Liver (tissue), 8 donors: ENCODE measurements at regions not wholly inside any gene's neighbourhood (a gene's known extent, or its start where the extent isn't known, plus 50 kb on each side); places are given as distances from the start of the nearest gene placed in this dataset.

Source experiments
- DNase-seq: peaks from one replicate; pipeline ENCODE4 v3.0.0-alpha.2; 2017; ENCODE audit warnings: low spot score
- H3K27ac ChIP-seq, 2 donors: one replicate each; pipeline ENCODE4 v1.7.0; 2013; ENCODE audit warnings: inconsistent platforms in 2 of 2, low read length in 2 of 2, control low read depth in 1 of 2, low read depth in 1 of 2, mild to moderate bottlenecking in 1 of 2
- H3K27me3 ChIP-seq, 4 donors: one replicate each; pipeline versions ENCODE4 v1.6.1 to v1.7.0; 2013; ENCODE audit warnings: low read length in 3 of 4, inconsistent platforms in 1 of 4, mild to moderate bottlenecking in 1 of 4, moderate library complexity in 1 of 4; ENCODE audit not compliant: control insufficient read depth in 4 of 4, insufficient read depth in 4 of 4
- H3K36me3 ChIP-seq, 4 donors: one replicate each; pipeline versions ENCODE4 v1.6.1 to v1.7.0; 2013; ENCODE audit warnings: low read length in 3 of 4, mild to moderate bottlenecking in 3 of 4, low read depth in 1 of 4, moderate library complexity in 1 of 4; ENCODE audit not compliant: control insufficient read depth in 4 of 4, insufficient read depth in 3 of 4
- H3K4me1 ChIP-seq, 4 donors: one replicate each; pipeline versions ENCODE4 v1.6.1 to v1.7.0; 2013; ENCODE audit warnings: low read length in 3 of 4, mild to moderate bottlenecking in 3 of 4, moderate library complexity in 1 of 4; ENCODE audit not compliant: control insufficient read depth in 4 of 4, insufficient read depth in 4 of 4
- H3K4me3 ChIP-seq, 3 donors: one replicate each; pipeline versions ENCODE4 v1.6.1 to v1.7.0; 2013; ENCODE audit warnings: low read length in 3 of 3, control low read depth in 1 of 3, low read depth in 1 of 3, mild to moderate bottlenecking in 1 of 3
- H3K9ac ChIP-seq, 2 donors: one replicate each; pipeline ENCODE4 v1.7.0; 2013; ENCODE audit warnings: low read length in 2 of 2, mild to moderate bottlenecking in 2 of 2, moderate library complexity in 2 of 2, control low read depth in 1 of 2, low read depth in 1 of 2
- H3K9me3 ChIP-seq, 4 donors: one replicate each; pipeline versions ENCODE4 v1.6.1 to v1.7.0; 2013; ENCODE audit warnings: low read length in 3 of 4; ENCODE audit not compliant: control insufficient read depth in 4 of 4
- EGR1 ChIP-seq, 2 donors: IDR thresholded peaks; 2 replicates each; pipeline ENCODE4 v1.6.1; 2016 to 2018; ENCODE audit warnings: antibody characterized with exemption in 2 of 2, low read depth in 2 of 2
- FOXA1 ChIP-seq: IDR thresholded peaks from 2 replicates; pipeline ENCODE4 v1.6.1; 2016; ENCODE audit warnings: antibody characterized with exemption
- FOXA2 ChIP-seq: IDR thresholded peaks from 2 replicates; pipeline ENCODE4 v1.6.1; 2016; ENCODE audit warnings: antibody characterized with exemption
- GABPA ChIP-seq, 2 donors: IDR thresholded peaks in 1 of 2; conservative IDR thresholded peaks in 1 of 2; 2 replicates each; pipeline ENCODE4 v1.6.1; 2016; ENCODE audit warnings: antibody characterized with exemption in 2 of 2, mild to moderate bottlenecking in 1 of 2, moderate library complexity in 1 of 2
- HNF4A ChIP-seq, 2 donors: conservative IDR thresholded peaks; 2 replicates each; pipeline ENCODE4 v1.6.1; 2016; ENCODE audit warnings: antibody characterized with exemption in 2 of 2, mild to moderate bottlenecking in 2 of 2
- HNF4G ChIP-seq: IDR thresholded peaks from 2 replicates; pipeline ENCODE4 v1.6.1; 2016; ENCODE audit warnings: antibody characterized with exemption
- JUND ChIP-seq, 2 donors: IDR thresholded peaks; 2 replicates each; pipeline ENCODE4 v1.6.1; 2016; ENCODE audit warnings: antibody characterized with exemption in 2 of 2
- NR2F2 ChIP-seq: IDR thresholded peaks from 2 replicates; pipeline ENCODE4 v1.6.1; 2016; ENCODE audit warnings: antibody characterized with exemption
- RAD21 ChIP-seq, 2 donors: IDR thresholded peaks; 2 replicates each; pipeline ENCODE4 v1.6.1; 2016; ENCODE audit warnings: antibody characterized with exemption in 2 of 2, mild to moderate bottlenecking in 2 of 2
- RXRA ChIP-seq, 2 donors: IDR thresholded peaks; 2 replicates each; pipeline ENCODE4 v1.6.1; 2017 to 2018; ENCODE audit warnings: antibody characterized with exemption in 2 of 2, mild to moderate bottlenecking in 1 of 2
- SP1 ChIP-seq: IDR thresholded peaks from 2 replicates; pipeline ENCODE4 v1.6.1; 2018; ENCODE audit warnings: antibody characterized with exemption, mild to moderate bottlenecking
- TAF1 ChIP-seq: conservative IDR thresholded peaks from 2 replicates; pipeline ENCODE4 v1.6.1; 2016; ENCODE audit warnings: antibody characterized with exemption, mild to moderate bottlenecking
- YY1 ChIP-seq: IDR thresholded peaks from 2 replicates; pipeline ENCODE4 v1.6.1; 2016; ENCODE audit warnings: antibody characterized with exemption, mild to moderate bottlenecking
- ZBTB33 ChIP-seq: IDR thresholded peaks from 2 replicates; pipeline ENCODE4 v1.6.1; 2016; ENCODE audit warnings: antibody characterized with exemption
- WGBS: extraction: QIAGEN DNeasy Blood & Tissue Kit; methylation state at CpG from one replicate; pipeline ENCODE4 v1.1.7; 2013; 5-methylcytosine and 5-hydroxymethylcytosine counted together
- TF ChIP-seq, protein P1 (sequence below): IDR thresholded peaks from 2 replicates; pipeline ENCODE4 v1.6.1; 2016; ENCODE audit warnings: antibody characterized with exemption
- TF ChIP-seq, protein P2 (sequence below): IDR thresholded peaks from 2 replicates; pipeline ENCODE4 v1.6.1; 2016; ENCODE audit warnings: antibody characterized with exemption, mild to moderate bottlenecking
- TF ChIP-seq, protein P3 (sequence below): IDR thresholded peaks from 2 replicates; pipeline ENCODE4 v1.6.1; 2016; ENCODE audit warnings: antibody characterized with exemption
- TF ChIP-seq, protein P4 (sequence below): fragments of 150-350 bp; IDR thresholded peaks from 2 replicates; pipeline ENCODE4 v1.5.1; 2017; ENCODE audit warnings: improper control_type of control experiment, low read depth, low read length; ENCODE audit not compliant: missing input control
- donor health status: healthy.
- donor health status: healthy.
- donor health status: healthy.
- donor health status: healthy.
- donor health status: healthy.

- no peak for TF ChIP-seq YY1
- no peak for TF ChIP-seq ZBTB33
- TF ChIP-seq FOXA1, result no peak
Observed at GRCh38 chr2:155281907-155282306, 583.4 kb downstream of the KCNJ3 start (continued).

- Histone ChIP-seq H3K9me3 (peaks cover 0 to 2% (median 0%) of the 10 kb centered on the region in 4 donors), H3K36me3 (no peaks in the 10 kb centered on the region), H3K4me3 (no peak overlapping the region), H3K4me1 (no peaks in the 10 kb centered on the region), H3K27ac (no peak overlapping the region), H3K27me3 (no peaks in the 10 kb centered on the region), H3K9ac (no peak overlapping the region)
- TF ChIP-seq TAF1 (no peak), FOXA1 (no peak), FOXA2 (no peak), HNF4G (no peak), EGR1 (IDR thresholded peaks at IDR 0.05; ENCODE audit: low read depth in 2 of 2) (no peak), HNF4A (conservative IDR thresholded peaks at IDR 0.05) (no peak), YY1 (no peak), JUND (IDR thresholded peaks at IDR 0.05) (no peak), SP1 (no peak), RAD21 (IDR thresholded peaks at IDR 0.05) (no peak), NR2F2 (no peak), RXRA (IDR thresholded peaks at IDR 0.05) (no peak), ZBTB33 (no peak), GABPA (IDR thresholded peaks at IDR 0.05 in 1 of 2, conservative IDR thresholded peaks at IDR 0.05 in 1 of 2) (no peak)
- TF ChIP-seq, protein P1, sequence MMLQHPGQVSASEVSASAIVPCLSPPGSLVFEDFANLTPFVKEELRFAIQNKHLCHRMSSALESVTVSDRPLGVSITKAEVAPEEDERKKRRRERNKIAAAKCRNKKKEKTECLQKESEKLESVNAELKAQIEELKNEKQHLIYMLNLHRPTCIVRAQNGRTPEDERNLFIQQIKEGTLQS, result no peak
- TF ChIP-seq, protein P2, sequence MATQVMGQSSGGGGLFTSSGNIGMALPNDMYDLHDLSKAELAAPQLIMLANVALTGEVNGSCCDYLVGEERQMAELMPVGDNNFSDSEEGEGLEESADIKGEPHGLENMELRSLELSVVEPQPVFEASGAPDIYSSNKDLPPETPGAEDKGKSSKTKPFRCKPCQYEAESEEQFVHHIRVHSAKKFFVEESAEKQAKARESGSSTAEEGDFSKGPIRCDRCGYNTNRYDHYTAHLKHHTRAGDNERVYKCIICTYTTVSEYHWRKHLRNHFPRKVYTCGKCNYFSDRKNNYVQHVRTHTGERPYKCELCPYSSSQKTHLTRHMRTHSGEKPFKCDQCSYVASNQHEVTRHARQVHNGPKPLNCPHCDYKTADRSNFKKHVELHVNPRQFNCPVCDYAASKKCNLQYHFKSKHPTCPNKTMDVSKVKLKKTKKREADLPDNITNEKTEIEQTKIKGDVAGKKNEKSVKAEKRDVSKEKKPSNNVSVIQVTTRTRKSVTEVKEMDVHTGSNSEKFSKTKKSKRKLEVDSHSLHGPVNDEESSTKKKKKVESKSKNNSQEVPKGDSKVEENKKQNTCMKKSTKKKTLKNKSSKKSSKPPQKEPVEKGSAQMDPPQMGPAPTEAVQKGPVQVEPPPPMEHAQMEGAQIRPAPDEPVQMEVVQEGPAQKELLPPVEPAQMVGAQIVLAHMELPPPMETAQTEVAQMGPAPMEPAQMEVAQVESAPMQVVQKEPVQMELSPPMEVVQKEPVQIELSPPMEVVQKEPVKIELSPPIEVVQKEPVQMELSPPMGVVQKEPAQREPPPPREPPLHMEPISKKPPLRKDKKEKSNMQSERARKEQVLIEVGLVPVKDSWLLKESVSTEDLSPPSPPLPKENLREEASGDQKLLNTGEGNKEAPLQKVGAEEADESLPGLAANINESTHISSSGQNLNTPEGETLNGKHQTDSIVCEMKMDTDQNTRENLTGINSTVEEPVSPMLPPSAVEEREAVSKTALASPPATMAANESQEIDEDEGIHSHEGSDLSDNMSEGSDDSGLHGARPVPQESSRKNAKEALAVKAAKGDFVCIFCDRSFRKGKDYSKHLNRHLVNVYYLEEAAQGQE, result no peak
- TF ChIP-seq, protein P3, sequence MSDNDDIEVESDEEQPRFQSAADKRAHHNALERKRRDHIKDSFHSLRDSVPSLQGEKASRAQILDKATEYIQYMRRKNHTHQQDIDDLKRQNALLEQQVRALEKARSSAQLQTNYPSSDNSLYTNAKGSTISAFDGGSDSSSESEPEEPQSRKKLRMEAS, result no peak
- TF ChIP-seq, protein P4, sequence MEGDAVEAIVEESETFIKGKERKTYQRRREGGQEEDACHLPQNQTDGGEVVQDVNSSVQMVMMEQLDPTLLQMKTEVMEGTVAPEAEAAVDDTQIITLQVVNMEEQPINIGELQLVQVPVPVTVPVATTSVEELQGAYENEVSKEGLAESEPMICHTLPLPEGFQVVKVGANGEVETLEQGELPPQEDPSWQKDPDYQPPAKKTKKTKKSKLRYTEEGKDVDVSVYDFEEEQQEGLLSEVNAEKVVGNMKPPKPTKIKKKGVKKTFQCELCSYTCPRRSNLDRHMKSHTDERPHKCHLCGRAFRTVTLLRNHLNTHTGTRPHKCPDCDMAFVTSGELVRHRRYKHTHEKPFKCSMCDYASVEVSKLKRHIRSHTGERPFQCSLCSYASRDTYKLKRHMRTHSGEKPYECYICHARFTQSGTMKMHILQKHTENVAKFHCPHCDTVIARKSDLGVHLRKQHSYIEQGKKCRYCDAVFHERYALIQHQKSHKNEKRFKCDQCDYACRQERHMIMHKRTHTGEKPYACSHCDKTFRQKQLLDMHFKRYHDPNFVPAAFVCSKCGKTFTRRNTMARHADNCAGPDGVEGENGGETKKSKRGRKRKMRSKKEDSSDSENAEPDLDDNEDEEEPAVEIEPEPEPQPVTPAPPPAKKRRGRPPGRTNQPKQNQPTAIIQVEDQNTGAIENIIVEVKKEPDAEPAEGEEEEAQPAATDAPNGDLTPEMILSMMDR, result no peak
- no peak for DNase-seq
- WGBS, result 84% methylated on average over 3 of the region's 3 CpGs
Observed at GRCh38 chr2:155273323-155273722, 574.8 kb downstream of the KCNJ3 start.
